Upper lobe of right lung (tissue), 1 donor: ENCODE measurements at regions not wholly inside any gene's neighbourhood (a gene's known extent, or its start where the extent isn't known, plus 50 kb on each side); places are given as distances from the start of the nearest gene placed in this dataset.

Source experiments
- ATAC-seq: fragments of 200-7000 bp; cut with Tn5 transposase; one replicate; pipeline ENCODE4 v1.9.1; 2020; ENCODE audit warnings: mild to moderate bottlenecking, moderate library complexity
- DNase-seq: peaks from one replicate; pipeline ENCODE4 v3.0.0-alpha.2; 2020
- H3K27ac ChIP-seq: fragments of 200-600 bp; one replicate; pipeline ENCODE4 v1.8.0; 2022
- H3K27me3 ChIP-seq: fragments of 200-600 bp; one replicate; pipeline ENCODE4 v1.8.0; 2022; ENCODE audit warnings: mild to moderate bottlenecking
- H3K36me3 ChIP-seq: fragments of 200-600 bp; one replicate; pipeline ENCODE4 v1.8.0; 2022
- H3K4me1 ChIP-seq: fragments of 200-600 bp; one replicate; pipeline ENCODE4 v1.8.0; 2022
- H3K4me3 ChIP-seq: fragments of 200-600 bp; one replicate; pipeline ENCODE4 v1.8.0; 2022; ENCODE audit warnings: mild to moderate bottlenecking
- H3K9me3 ChIP-seq: fragments of 200-600 bp; one replicate; pipeline ENCODE4 v1.8.0; 2022
- intact Hi-C: fragments of 100-400 bp; cut with DNase I; formaldehyde crosslinking; loops from one replicate; pipeline ENCODE4 v1.11.0; 2022
- TF ChIP-seq, protein P1 (sequence below): fragments of 200-600 bp; IDR thresholded peaks from one replicate; pipeline ENCODE4 v1.8.0; 2022; ENCODE audit warnings: antibody characterized with exemption
- donor health status: DM: no; HTN: yes; CAD: no; lungs with severe emphysema.

- no peaks in the 10 kb centered on the region for H3K36me3 ChIP-seq
- TF ChIP-seq, protein P1, sequence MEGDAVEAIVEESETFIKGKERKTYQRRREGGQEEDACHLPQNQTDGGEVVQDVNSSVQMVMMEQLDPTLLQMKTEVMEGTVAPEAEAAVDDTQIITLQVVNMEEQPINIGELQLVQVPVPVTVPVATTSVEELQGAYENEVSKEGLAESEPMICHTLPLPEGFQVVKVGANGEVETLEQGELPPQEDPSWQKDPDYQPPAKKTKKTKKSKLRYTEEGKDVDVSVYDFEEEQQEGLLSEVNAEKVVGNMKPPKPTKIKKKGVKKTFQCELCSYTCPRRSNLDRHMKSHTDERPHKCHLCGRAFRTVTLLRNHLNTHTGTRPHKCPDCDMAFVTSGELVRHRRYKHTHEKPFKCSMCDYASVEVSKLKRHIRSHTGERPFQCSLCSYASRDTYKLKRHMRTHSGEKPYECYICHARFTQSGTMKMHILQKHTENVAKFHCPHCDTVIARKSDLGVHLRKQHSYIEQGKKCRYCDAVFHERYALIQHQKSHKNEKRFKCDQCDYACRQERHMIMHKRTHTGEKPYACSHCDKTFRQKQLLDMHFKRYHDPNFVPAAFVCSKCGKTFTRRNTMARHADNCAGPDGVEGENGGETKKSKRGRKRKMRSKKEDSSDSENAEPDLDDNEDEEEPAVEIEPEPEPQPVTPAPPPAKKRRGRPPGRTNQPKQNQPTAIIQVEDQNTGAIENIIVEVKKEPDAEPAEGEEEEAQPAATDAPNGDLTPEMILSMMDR: no peak
- H3K4me1 ChIP-seq: no peaks in the 10 kb centered on the region
- intact Hi-C loops: no loop called here
- no peak overlapping the region for H3K27ac ChIP-seq
- H3K4me3 ChIP-seq: no peak overlapping the region
- no peak for DNase-seq
- H3K27me3 ChIP-seq: no peaks in the 10 kb centered on the region
- peak; percentile 81 for ATAC-seq
- no peaks in the 10 kb centered on the region for H3K9me3 ChIP-seq
These were observed 275.1 kb downstream of the BRINP1 start for GRCh38 chr9:119094086-119094485.

DNA sequence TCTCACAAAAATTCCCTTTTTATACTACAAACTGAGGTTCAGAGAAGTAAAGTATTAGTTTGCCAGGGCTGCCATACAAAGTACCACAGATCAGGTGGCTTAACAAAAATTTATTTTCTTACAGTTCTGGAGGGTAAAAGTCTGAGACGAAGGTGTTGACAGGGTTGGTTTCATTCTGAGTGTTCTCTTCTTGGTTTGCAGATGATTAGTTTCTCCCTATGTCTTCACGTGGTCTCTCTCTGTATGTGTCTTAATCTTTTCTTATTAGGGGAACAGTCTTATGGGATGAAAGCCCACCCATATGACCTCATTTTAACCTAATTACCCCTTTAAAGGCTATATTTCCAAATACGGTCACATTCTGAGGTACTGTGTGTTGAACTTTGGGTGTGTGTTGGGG is 274.2 kb downstream of the BRINP1 start:
- DNase-seq (no peak), ATAC-seq (no peak)
- Histone ChIP-seq H3K4me3 (no peak overlapping the region), H3K36me3 (no peaks in the 10 kb centered on the region), H3K27me3 (no peaks in the 10 kb centered on the region), H3K4me1 (no peaks in the 10 kb centered on the region), H3K27ac (no peak overlapping the region), H3K9me3 (no peaks in the 10 kb centered on the region)
- intact Hi-C loops: no loop called here
- TF ChIP-seq, protein P1: no peak

GRCh38 chr9:119101048-119101447 is 268.2 kb downstream of the BRINP1 start:
- H3K4me1 ChIP-seq: no peaks in the 10 kb centered on the region
- H3K36me3 ChIP-seq: no peaks in the 10 kb centered on the region
- no peak overlapping the region for H3K4me3 ChIP-seq
- TF ChIP-seq, protein P1: no peak
- ATAC-seq (no peak), DNase-seq (no peak)
- intact Hi-C loops: no loop called here
- no peak overlapping the region for H3K27ac ChIP-seq
- no peaks in the 10 kb centered on the region for H3K9me3 ChIP-seq
- H3K27me3 ChIP-seq: no peaks in the 10 kb centered on the region

DNA sequence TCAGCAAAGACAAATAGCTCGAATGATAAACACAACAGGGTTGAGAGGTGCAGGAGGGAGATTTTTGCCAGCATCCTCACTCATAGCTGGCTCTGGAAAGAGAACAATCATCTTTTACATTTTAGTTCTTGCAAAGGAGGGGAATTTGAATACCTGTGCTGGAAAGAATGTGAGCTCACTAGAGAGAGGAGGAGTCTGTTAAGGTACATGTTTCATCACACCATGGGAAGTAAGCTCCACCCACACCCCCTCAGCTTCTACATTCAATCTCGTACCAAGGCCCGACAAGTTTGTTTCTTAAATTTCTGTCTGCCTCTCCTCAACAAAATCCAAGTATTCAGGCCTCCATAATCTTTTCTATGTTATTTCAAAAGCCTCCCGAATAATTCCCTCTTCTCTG is 254.6 kb downstream of the BRINP1 start:
- no peaks in the 10 kb centered on the region for H3K4me1 ChIP-seq

More for the DNA sequence above, 254.6 kb downstream of the BRINP1 start:
- intact Hi-C loops: no loop called here
- ATAC-seq (no peak), DNase-seq (no peak)
- H3K27ac ChIP-seq: no peak overlapping the region
- no peaks in the 10 kb centered on the region for H3K36me3 ChIP-seq
- H3K4me3 ChIP-seq: no peak overlapping the region
- H3K27me3 ChIP-seq: no peaks in the 10 kb centered on the region
- TF ChIP-seq, protein P1: no peak
- H3K9me3 ChIP-seq: no peaks in the 10 kb centered on the region
